Thyroid gland (tissue), 4 donors: ENCODE measurements at regions not wholly inside any gene's neighbourhood (a gene's known extent, or its start where the extent isn't known, plus 50 kb on each side); places are given as distances from the start of the nearest gene placed in this dataset.

Source experiments
- POLR2A ChIP-seq, 2 donors: fragments of 450-650 bp; IDR thresholded peaks; one replicate each; pipeline ENCODE4 v1.6.1; 2017; ENCODE audit warnings: antibody characterized with exemption in 2 of 2, mild to moderate bottlenecking in 2 of 2, moderate library complexity in 1 of 2
- TF ChIP-seq, protein P1 (sequence below), 6 experiments: fragments of 200-600 bp in 3 of 6; fragments of 450-650 bp in 3 of 6; sonication (generic) in 3 of 6; IDR thresholded peaks; one replicate each; pipeline ENCODE4 v1.5.1; 2016 to 2019; ENCODE audit warnings: antibody characterized with exemption in 6 of 6, mild to moderate bottlenecking in 2 of 6, inconsistent platforms in 1 of 6, moderate library complexity in 1 of 6

DNA sequence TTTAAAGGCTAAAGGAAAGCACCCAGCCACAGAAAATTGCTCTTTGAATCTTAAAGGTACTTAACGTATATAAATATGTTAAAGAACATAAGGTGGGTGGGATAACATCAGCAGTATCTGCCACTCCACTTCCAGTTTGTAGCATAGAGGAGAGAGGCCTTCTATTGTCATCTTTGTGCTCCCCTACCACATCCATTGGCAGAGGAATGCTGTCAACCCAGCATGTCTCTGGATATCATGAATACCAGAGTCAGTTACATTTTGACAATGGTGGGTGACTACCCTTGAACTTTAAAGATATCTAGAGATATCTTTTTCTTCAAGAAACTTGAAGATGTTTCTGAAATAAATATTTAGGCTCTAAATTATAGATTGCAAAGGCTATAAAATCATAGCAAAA is 283.2 kb upstream of the LRRC7 start:
- TF ChIP-seq, protein P1, sequence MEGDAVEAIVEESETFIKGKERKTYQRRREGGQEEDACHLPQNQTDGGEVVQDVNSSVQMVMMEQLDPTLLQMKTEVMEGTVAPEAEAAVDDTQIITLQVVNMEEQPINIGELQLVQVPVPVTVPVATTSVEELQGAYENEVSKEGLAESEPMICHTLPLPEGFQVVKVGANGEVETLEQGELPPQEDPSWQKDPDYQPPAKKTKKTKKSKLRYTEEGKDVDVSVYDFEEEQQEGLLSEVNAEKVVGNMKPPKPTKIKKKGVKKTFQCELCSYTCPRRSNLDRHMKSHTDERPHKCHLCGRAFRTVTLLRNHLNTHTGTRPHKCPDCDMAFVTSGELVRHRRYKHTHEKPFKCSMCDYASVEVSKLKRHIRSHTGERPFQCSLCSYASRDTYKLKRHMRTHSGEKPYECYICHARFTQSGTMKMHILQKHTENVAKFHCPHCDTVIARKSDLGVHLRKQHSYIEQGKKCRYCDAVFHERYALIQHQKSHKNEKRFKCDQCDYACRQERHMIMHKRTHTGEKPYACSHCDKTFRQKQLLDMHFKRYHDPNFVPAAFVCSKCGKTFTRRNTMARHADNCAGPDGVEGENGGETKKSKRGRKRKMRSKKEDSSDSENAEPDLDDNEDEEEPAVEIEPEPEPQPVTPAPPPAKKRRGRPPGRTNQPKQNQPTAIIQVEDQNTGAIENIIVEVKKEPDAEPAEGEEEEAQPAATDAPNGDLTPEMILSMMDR (IDR thresholded peaks at IDR 0.05), result no peak
- no peak for TF ChIP-seq POLR2A (IDR thresholded peaks at IDR 0.05)
